Body of pancreas (tissue), 4 donors: ENCODE measurements at regions not wholly inside any gene's neighbourhood (a gene's known extent, or its start where the extent isn't known, plus 50 kb on each side); places are given as distances from the start of the nearest gene placed in this dataset.

Experiments used
- ATAC-seq: fragments of 150-250 bp; one replicate; pipeline ENCODE4 v1.9.1; 2016
- DNase-seq, 4 donors: peaks; one replicate each; pipeline ENCODE4 v3.0.0-alpha.2; 2019
- H3K27ac ChIP-seq, 4 donors: fragments of 200-600 bp; sonication (generic); 1 replicate in 3 of 4; 2 replicates in 1 of 4; pipeline versions ENCODE4 v1.5.1 to v1.6.1; 2016 to 2019; ENCODE audit warnings: mild to moderate bottlenecking in 1 of 4, mixed read lengths in 1 of 4, moderate library complexity in 1 of 4
- H3K27me3 ChIP-seq, 2 donors: fragments of 200-600 bp; sonication (generic); one replicate each; pipeline ENCODE4 v1.6.0; 2016; ENCODE audit warnings: mild to moderate bottlenecking in 1 of 2
- H3K36me3 ChIP-seq, 2 donors: fragments of 200-600 bp; sonication (generic); replicated peaks in 1 of 2; 2 replicates each; pipeline ENCODE4 v1.5.1; 2016; ENCODE audit warnings: low read depth in 2 of 2; ENCODE audit not compliant: insufficient read depth in 1 of 2
- H3K4me1 ChIP-seq: fragments of 200-600 bp; sonication (generic); one replicate; pipeline ENCODE4 v1.6.0; 2016
- H3K4me3 ChIP-seq, 2 donors: fragments of 200-600 bp; sonication (generic); 1 replicate in 1 of 2; 2 replicates in 1 of 2; pipeline ENCODE4 v1.5.1; 2016 to 2019
- H3K9me3 ChIP-seq, 3 donors: fragments of 200-600 bp; sonication (generic); 1 replicate in 2 of 3; 2 replicates in 1 of 3; pipeline ENCODE4 v1.5.1; 2016
- CTCF ChIP-seq, 7 experiments: fragments of 450-650 bp in 4 of 7; fragments of 200-600 bp in 3 of 7; sonication (generic) in 3 of 7; IDR thresholded peaks; one replicate each; pipeline ENCODE4 v1.5.1; 2016 to 2019; ENCODE audit warnings: antibody characterized with exemption in 7 of 7
- POLR2A ChIP-seq, 3 donors: fragments of 450-650 bp; IDR thresholded peaks; one replicate each; pipeline ENCODE4 v1.6.1; 2016; ENCODE audit warnings: antibody characterized with exemption in 3 of 3, mild to moderate bottlenecking in 2 of 3
- WGBS, 2 donors: methylation state at CpG; one replicate each; pipeline ENCODE4 v1.1.5; 2017; 5-methylcytosine and 5-hydroxymethylcytosine counted together
- intact Hi-C: fragments of 100-400 bp; cut with DNase I; formaldehyde crosslinking; loops from one replicate; pipeline ENCODE4 v1.15.1; 2023

GRCh38 chr4:14087921-14088320 lies 460.4 kb upstream of the BOD1L1 start:
- Histone ChIP-seq H3K27me3 (no peaks in the 10 kb centered on the region), H3K9me3 (no peaks in the 10 kb centered on the region), H3K27ac (no peak overlapping the region), H3K4me1 (no peaks in the 10 kb centered on the region), H3K36me3 (no peaks in the 10 kb centered on the region), H3K4me3 (no peak overlapping the region)
- 77 to 79% methylated on average over 1 of the region's 1 CpG for WGBS, 2 donors
- DNase-seq (no peak), ATAC-seq (no peak)
- intact Hi-C loops = no loop called here
- TF ChIP-seq CTCF (IDR thresholded peaks at IDR 0.05) = no peak
- no peak for TF ChIP-seq POLR2A (IDR thresholded peaks at IDR 0.05)

DNA sequence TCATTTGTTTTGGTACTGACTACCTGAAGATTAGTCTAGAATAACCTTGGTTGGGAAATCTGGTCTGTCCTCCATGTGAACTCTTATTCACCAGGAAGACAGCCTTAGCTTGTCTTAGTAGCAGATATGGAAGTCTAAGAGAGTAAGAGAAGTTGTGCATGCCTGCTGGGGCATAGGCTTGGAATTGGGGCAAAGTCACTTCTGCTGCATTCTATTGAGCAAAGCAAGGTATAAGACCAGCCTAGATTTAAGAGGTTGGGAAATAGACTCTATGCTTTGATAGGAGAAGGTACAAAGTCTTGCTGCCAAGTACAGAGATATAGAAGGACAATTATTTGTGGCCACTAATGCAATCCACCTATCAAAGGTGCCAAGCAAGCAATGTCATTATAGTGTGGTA lies 464.0 kb upstream of the BOD1L1 start:
- Histone ChIP-seq H3K27ac (no peak overlapping the region), H3K9me3 (no peaks in the 10 kb centered on the region), H3K36me3 (no peaks in the 10 kb centered on the region), H3K4me3 (no peak overlapping the region), H3K27me3 (no peaks in the 10 kb centered on the region), H3K4me1 (no peaks in the 10 kb centered on the region)
- no peak for TF ChIP-seq CTCF (IDR thresholded peaks at IDR 0.05)
- intact Hi-C loops = no loop called here
- ATAC-seq (no peak), DNase-seq (no peak)

- H3K36me3 ChIP-seq = no peaks in the 10 kb centered on the region
- no peak for DNase-seq
- TF ChIP-seq CTCF (IDR thresholded peaks at IDR 0.05) (no peak), POLR2A (IDR thresholded peaks at IDR 0.05) (no peak)
- ATAC-seq = no peak
- intact Hi-C loops = no loop called here
- no peak overlapping the region for H3K27ac ChIP-seq
- H3K9me3 ChIP-seq = no peaks in the 10 kb centered on the region
- H3K27me3 ChIP-seq = no peaks in the 10 kb centered on the region
- H3K4me1 ChIP-seq = no peaks in the 10 kb centered on the region
- no peak overlapping the region for H3K4me3 ChIP-seq
- 39 to 57% methylated on average over 2 of the region's 2 CpGs for WGBS, 2 donors
Measured at GRCh38 chr4:14091966-14092365, 464.4 kb upstream of the BOD1L1 start.

GRCh38 chr4:14092741-14093140 lies 465.2 kb upstream of the BOD1L1 start:
- Histone ChIP-seq H3K27me3 (no peaks in the 10 kb centered on the region), H3K36me3 (no peaks in the 10 kb centered on the region), H3K4me1 (no peaks in the 10 kb centered on the region), H3K27ac (no peak overlapping the region), H3K4me3 (no peak overlapping the region), H3K9me3 (no peaks in the 10 kb centered on the region)
- 74 to 79% methylated on average over 3 of the region's 3 CpGs for WGBS, 2 donors
- ATAC-seq (no peak), DNase-seq (no peak)
- intact Hi-C loops = no loop called here
- TF ChIP-seq CTCF (IDR thresholded peaks at IDR 0.05) = no peak
- no peak for TF ChIP-seq POLR2A (IDR thresholded peaks at IDR 0.05)

GRCh38 chr4:14095831-14096230 lies 468.3 kb upstream of the BOD1L1 start:
- DNase-seq (no peak), ATAC-seq (no peak)
- H3K27ac ChIP-seq = no peak overlapping the region
- no peaks in the 10 kb centered on the region for H3K36me3 ChIP-seq
- intact Hi-C loops = no loop called here
- no peak for TF ChIP-seq POLR2A (IDR thresholded peaks at IDR 0.05)
- no peak for TF ChIP-seq CTCF (IDR thresholded peaks at IDR 0.05)
- H3K27me3 ChIP-seq = no peaks in the 10 kb centered on the region
- WGBS, 2 donors = 84 to 87% methylated on average over 1 of the region's 1 CpG
- H3K9me3 ChIP-seq = no peaks in the 10 kb centered on the region
- H3K4me1 ChIP-seq = no peaks in the 10 kb centered on the region
- no peak overlapping the region for H3K4me3 ChIP-seq
